ENCODE measurements at regions not wholly inside any gene's neighbourhood (a gene's known extent, or its start where the extent isn't known, plus 50 kb on each side); places are given as distances from the start of the nearest gene placed in this dataset.
"Not testable (repeated sequence)": the region's sequence is repeated elsewhere in the genome, so short reads cannot be mapped to it uniquely, and the experiment has no call there.

DNA sequence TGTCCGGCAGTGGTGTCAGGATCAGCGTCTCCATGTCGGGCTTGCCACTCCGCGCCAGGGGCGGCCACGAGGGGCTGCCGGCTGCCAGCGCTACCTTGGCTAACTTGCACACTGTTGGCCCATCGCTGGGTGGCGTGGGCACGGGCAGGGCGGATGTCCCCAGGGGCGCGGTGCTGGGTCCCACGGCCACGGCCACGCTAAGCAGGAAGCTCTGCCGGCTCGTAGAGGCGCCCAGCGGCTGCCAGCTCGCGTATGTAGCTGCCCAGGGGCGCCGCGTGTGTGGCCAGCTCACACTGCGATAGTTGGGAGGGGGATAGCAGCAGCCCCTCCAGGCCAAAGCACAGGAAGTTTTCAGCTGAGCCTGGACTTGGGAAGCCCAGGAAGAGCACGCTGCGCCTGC, 249.4 kb downstream of the ANKRD30B start:
- Histone ChIP-seq H3K79me2 (ENCODE audit: insufficient read depth, low read depth, low read length) (no peaks in the 10 kb centered on the region), H2AFZ (ENCODE audit: low read length) (no peak overlapping the region), H3K9me2 (ENCODE audit: insufficient read depth, low read length) (no peaks in the 10 kb centered on the region), H3K4me1 (ENCODE audit: insufficient read depth, low read length, poor library complexity, severe bottlenecking) (no peaks in the 10 kb centered on the region), H3K4me3 (ENCODE audit: low read depth, low read length, poor library complexity, severe bottlenecking) (no peak overlapping the region), H3K36me3 (ENCODE audit: insufficient read depth, low read length) (no peaks in the 10 kb centered on the region), H3K4me2 (ENCODE audit: low read length) (no peak overlapping the region), H3K9me3 (ENCODE audit: low read length) (no peaks in the 10 kb centered on the region), H3K27ac (ENCODE audit: low read depth, low read length, poor library complexity, severe bottlenecking) (no peak overlapping the region), H4K20me1 (ENCODE audit: insufficient read depth, low read length) (no peaks in the 10 kb centered on the region)
- no TSS peak for BruUV-seq (replicated peaks)
- no peak for TF ChIP-seq EZH2phosphoT487 (IDR thresholded peaks at IDR 0.05; ENCODE audit: borderline replicate concordance, low read depth, low read length)
- TF ChIP-seq, protein P1, sequence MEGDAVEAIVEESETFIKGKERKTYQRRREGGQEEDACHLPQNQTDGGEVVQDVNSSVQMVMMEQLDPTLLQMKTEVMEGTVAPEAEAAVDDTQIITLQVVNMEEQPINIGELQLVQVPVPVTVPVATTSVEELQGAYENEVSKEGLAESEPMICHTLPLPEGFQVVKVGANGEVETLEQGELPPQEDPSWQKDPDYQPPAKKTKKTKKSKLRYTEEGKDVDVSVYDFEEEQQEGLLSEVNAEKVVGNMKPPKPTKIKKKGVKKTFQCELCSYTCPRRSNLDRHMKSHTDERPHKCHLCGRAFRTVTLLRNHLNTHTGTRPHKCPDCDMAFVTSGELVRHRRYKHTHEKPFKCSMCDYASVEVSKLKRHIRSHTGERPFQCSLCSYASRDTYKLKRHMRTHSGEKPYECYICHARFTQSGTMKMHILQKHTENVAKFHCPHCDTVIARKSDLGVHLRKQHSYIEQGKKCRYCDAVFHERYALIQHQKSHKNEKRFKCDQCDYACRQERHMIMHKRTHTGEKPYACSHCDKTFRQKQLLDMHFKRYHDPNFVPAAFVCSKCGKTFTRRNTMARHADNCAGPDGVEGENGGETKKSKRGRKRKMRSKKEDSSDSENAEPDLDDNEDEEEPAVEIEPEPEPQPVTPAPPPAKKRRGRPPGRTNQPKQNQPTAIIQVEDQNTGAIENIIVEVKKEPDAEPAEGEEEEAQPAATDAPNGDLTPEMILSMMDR (conservative IDR thresholded peaks at IDR 0.05; ENCODE audit: low read length) = no peak
- POLR2A ChIA-PET = no interaction called here
- intact Hi-C loops (cut with micrococcal nuclease; ENCODE audit: unreplicated experiment) = no loop called here
- no peak for DNase-seq (ENCODE audit: low spot score)
- CTCF ChIA-PET (ENCODE audit: unreplicated experiment) = no interaction called here

DNA sequence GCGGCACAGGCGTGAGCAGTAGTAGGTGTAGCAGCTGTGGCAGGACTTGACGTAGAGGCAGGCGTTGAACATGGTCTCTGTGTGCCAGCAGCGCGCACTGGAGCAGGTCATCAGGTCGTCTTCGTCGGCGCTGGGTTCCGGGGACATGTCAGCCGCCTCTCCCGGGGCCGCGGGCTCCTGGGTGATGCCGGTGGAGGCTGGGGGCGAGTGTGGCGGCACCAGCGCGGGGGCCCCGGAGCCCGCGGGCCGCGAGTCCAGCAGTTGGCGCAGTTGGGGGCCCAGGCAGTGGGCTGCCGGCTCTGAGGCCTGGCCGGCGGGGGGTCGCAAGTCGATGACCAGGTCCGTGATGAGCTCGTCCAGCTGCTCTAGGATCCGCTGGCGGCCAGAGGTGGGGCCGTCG, 249.9 kb downstream of the ANKRD30B start:
- intact Hi-C loops (cut with micrococcal nuclease; ENCODE audit: unreplicated experiment); BruUV-seq (replicated peaks); POLR2A ChIA-PET: not testable (repeated sequence)

DNA sequence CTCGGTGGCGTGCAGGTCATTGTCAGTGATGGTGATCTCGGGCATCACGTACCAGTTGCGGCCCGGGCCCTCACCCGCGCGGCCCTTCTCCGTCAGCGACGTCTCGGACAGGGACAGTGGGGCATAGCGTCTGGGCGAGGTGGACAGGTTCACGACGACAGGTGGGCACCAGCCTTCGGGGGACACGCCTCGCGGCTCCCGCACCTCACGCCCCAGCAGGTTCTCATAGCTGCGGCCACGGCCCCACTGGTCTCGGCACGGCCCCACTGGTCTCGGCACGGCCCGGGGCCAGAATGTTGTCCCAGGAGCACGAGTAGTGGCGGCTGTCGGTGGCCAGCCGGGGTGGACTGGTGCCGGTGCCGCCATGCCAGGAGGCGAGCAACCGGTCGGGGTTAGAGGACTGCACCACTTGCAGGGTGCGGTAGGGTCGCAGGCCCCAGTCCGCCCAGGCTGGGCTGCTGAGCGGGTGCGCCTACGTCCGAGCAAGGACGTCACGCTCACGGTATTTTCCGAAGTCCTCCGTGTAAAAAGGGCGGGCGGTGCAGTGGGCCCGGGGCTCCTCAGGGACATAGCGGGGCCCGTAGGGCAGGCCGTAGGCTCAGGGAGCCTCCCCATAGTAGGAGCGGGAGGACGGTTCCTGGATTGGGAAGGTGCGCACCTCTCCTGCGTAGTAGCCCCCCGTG, 250.5 kb downstream of the ANKRD30B start:
- H4K20me1 ChIP-seq (ENCODE audit: insufficient read depth, low read length); H2AFZ ChIP-seq (ENCODE audit: low read length); H3K9me2 ChIP-seq (ENCODE audit: insufficient read depth, low read length); H3K4me1 ChIP-seq (ENCODE audit: insufficient read depth, low read length, poor library complexity, severe bottlenecking); POLR2A ChIA-PET; H3K36me3 ChIP-seq (ENCODE audit: insufficient read depth, low read length); H3K4me2 ChIP-seq (ENCODE audit: low read length); H3K9me3 ChIP-seq (ENCODE audit: low read length); intact Hi-C loops (cut with micrococcal nuclease; ENCODE audit: unreplicated experiment); H3K27ac ChIP-seq (ENCODE audit: low read depth, low read length, poor library complexity, severe bottlenecking); H3K79me2 ChIP-seq (ENCODE audit: insufficient read depth, low read depth, low read length); CTCF ChIA-PET (ENCODE audit: unreplicated experiment); BruUV-seq (replicated peaks); H3K4me3 ChIP-seq (ENCODE audit: low read depth, low read length, poor library complexity, severe bottlenecking); DNase-seq (ENCODE audit: low spot score): not testable (repeated sequence)

More for the DNA sequence above, 249.9 kb downstream of the ANKRD30B start:
- H2AFZ ChIP-seq (ENCODE audit: low read length); CTCF ChIA-PET (ENCODE audit: unreplicated experiment); H4K20me1 ChIP-seq (ENCODE audit: insufficient read depth, low read length); H3K9me3 ChIP-seq (ENCODE audit: low read length); H3K4me3 ChIP-seq (ENCODE audit: low read depth, low read length, poor library complexity, severe bottlenecking); H3K9me2 ChIP-seq (ENCODE audit: insufficient read depth, low read length); H3K4me1 ChIP-seq (ENCODE audit: insufficient read depth, low read length, poor library complexity, severe bottlenecking); H3K79me2 ChIP-seq (ENCODE audit: insufficient read depth, low read depth, low read length); DNase-seq (ENCODE audit: low spot score); H3K4me2 ChIP-seq (ENCODE audit: low read length); H3K27ac ChIP-seq (ENCODE audit: low read depth, low read length, poor library complexity, severe bottlenecking); H3K36me3 ChIP-seq (ENCODE audit: insufficient read depth, low read length): not testable (repeated sequence)

All from OCI-LY7 (cell line).